ENCODE measurements at regions not wholly inside any gene's neighbourhood (a gene's known extent, or its start where the extent isn't known, plus 50 kb on each side); places are given as distances from the start of the nearest gene placed in this dataset.

DNA sequence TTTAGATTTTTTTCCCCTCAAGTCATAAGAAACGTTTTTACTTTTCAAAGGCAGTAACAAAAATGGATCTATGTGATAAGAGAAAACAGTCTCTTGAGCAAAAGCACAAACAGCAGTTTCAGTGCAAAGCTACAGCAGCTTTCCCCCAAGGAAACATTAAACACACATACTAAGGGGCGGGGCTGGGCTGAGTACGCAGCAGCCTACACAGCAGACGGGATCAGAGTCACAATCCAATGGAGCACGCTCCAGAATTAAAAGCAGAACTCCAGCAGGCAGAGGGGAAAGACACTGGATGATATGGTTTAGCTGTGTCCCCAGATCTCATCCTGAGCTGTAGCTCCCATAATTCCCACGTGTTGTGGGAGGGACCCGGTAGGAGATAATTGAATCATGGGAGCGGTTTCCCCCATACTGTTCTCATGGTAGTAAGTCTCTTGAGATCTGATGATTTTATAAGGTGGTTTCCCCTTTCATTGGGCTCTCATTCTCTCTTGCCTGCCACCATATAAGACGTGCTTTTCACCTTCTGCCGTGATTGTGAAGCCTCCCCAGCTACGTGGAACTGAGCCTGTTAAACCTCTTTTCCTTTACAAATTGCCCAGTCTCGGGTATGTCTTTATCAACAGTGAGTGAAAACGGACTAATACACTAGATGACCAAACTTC, 116.2 kb upstream of the SLCO3A1 start:
- no peak overlapping the region for H3K27ac ChIP-seq (ENCODE audit: low read length)
- 66% methylated on average over 13 of the region's 13 CpGs for WGBS
- DNase-seq (no peak), ATAC-seq (no peak)
- H3K4me3 ChIP-seq (ENCODE audit: low read length) = no peak overlapping the region
- H3K9me3 ChIP-seq (ENCODE audit: control insufficient read depth, low read length) = no peaks in the 10 kb centered on the region
- no peaks in the 10 kb centered on the region for H3K4me1 ChIP-seq (ENCODE audit: control insufficient read depth, insufficient read depth, low read length)
- intact Hi-C loops (cut with DNase I) = no loop called here
- H3K27me3 ChIP-seq (ENCODE audit: control insufficient read depth, insufficient read depth) = no peaks in the 10 kb centered on the region

DNA sequence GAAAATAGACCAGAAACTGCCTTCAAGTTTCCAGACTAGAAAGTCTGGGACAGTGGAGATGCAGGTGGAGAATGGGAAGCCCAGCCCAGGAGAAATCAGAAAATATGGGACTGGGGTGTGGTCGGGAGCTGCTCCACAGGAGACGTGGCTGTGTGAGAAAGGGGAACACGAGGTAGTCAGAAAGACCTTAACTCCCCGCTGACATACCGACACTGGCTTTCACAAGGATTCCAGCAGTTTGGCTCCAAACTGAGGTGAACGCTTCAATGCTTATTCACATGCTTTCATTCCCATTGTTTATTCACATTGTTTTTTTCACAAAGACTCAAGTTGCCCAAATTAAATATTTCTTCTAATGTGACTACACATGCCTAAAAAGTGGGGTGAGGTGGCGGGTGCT, 111.5 kb upstream of the SLCO3A1 start:
- 82% methylated on average over 7 of the region's 7 CpGs for WGBS
- no peak overlapping the region for H3K4me3 ChIP-seq (ENCODE audit: low read length)
- DNase-seq (no peak), ATAC-seq (no peak)
- no peak overlapping the region for H3K27ac ChIP-seq (ENCODE audit: low read length)
- no peaks in the 10 kb centered on the region for H3K27me3 ChIP-seq (ENCODE audit: control insufficient read depth, insufficient read depth)
- intact Hi-C loops (cut with DNase I) = no loop called here
- no peaks in the 10 kb centered on the region for H3K4me1 ChIP-seq (ENCODE audit: control insufficient read depth, insufficient read depth, low read length)
- no peaks in the 10 kb centered on the region for H3K9me3 ChIP-seq (ENCODE audit: control insufficient read depth, low read length)

DNA sequence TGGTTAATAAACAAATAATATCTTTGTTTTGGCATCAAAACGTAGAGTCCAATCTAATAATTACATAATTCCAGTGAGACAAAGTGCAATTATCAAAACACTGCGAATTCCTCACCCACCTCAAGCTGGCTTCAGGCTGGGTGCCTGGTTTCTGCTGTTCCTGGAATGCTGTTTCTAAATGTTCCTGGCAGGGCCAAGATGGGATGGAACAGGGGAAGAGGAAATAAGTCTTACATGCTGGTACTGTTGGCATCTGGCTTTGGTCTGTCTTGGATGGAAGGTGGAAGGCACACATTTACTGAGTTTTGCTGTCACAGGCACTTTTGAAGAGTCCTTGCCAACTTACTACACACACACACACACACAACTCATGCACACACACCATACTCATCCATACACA, 101.9 kb upstream of the SLCO3A1 start:
- H3K4me1 ChIP-seq (ENCODE audit: control insufficient read depth, insufficient read depth, low read length) = no peaks in the 10 kb centered on the region
- ATAC-seq (no peak), DNase-seq (no peak)
- WGBS = 63% methylated on average over 2 of the region's 2 CpGs
- H3K27ac ChIP-seq (ENCODE audit: low read length) = no peak overlapping the region
- no peak overlapping the region for H3K4me3 ChIP-seq (ENCODE audit: low read length)
- no peaks in the 10 kb centered on the region for H3K9me3 ChIP-seq (ENCODE audit: control insufficient read depth, low read length)
- intact Hi-C loops (cut with DNase I) = no loop called here
- no peaks in the 10 kb centered on the region for H3K27me3 ChIP-seq (ENCODE audit: control insufficient read depth, insufficient read depth)

DNA sequence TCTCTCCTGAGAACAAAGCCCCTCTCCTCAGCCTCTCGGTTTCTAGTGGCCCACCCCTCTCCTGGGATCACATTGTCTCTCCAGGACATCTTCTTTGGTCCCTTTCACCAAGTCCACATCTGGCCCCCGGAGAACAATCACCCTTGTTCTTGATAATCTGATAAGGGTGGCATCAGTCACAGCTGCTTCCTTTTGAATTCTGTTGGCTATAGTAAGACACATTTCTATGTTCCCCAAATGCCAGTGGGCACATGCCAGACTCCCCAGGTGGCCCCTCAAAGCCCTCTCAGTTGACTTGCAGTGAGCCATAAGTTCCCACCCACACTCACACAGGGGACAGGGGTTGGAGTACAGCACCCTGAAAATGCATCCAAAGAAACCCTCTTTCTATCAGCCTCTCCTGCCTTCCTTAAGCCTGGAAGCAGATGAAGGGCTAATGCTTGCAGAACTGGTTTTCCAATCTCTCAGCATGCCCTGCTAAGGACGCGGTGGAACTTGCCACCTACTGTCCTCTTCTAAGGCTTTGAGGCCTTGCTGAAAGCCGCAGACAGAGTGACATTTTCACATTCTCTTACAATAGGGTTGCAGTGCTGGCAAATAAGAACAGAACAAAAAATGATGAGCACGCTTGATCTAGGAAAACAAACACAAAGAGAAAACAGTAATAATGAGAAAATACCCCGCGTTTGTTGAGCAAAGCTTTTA, 101.3 kb upstream of the SLCO3A1 start:
- intact Hi-C loops (cut with DNase I) = no loop called here
- H3K9me3 ChIP-seq (ENCODE audit: control insufficient read depth, low read length) = no peaks in the 10 kb centered on the region
- H3K27ac ChIP-seq (ENCODE audit: low read length) = no peak overlapping the region
- H3K27me3 ChIP-seq (ENCODE audit: control insufficient read depth, insufficient read depth) = no peaks in the 10 kb centered on the region
- H3K4me3 ChIP-seq (ENCODE audit: low read length) = no peak overlapping the region
- no peak for DNase-seq
- WGBS = 75% methylated on average over 8 of the region's 8 CpGs
- ATAC-seq = no peak
- H3K4me1 ChIP-seq (ENCODE audit: control insufficient read depth, insufficient read depth, low read length) = no peaks in the 10 kb centered on the region

DNA sequence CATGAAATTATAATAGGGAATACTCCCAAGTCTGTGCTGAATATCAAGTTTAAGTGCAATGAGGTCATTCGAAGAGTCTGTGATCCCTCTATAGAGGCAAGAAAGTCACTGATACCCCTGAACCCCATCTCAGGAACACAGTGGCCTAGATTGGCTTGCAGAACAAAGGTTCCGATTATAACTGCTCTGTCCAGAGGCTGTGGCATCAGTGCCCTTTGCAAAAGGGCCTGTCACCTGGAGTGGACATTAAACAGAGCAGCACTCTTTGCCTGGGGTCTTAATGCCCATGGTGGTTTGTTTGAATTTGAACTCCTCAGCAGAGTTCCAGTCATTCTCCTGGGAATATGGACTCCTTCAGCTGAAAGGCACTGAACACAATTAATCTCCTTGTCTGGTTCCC, 93.9 kb upstream of the SLCO3A1 start:
- Histone ChIP-seq H3K9me3 (ENCODE audit: control insufficient read depth, low read length) (no peaks in the 10 kb centered on the region), H3K4me3 (ENCODE audit: low read length) (no peak overlapping the region), H3K27ac (ENCODE audit: low read length) (no peak overlapping the region), H3K4me1 (ENCODE audit: control insufficient read depth, insufficient read depth, low read length) (no peaks in the 10 kb centered on the region), H3K27me3 (ENCODE audit: control insufficient read depth, insufficient read depth) (peaks cover 4% of the 10 kb centered on the region)
- intact Hi-C loops (cut with DNase I) = no loop called here
- no peak for ATAC-seq
- DNase-seq = no peak
- WGBS = 86% methylated on average over 2 of the region's 2 CpGs

DNA sequence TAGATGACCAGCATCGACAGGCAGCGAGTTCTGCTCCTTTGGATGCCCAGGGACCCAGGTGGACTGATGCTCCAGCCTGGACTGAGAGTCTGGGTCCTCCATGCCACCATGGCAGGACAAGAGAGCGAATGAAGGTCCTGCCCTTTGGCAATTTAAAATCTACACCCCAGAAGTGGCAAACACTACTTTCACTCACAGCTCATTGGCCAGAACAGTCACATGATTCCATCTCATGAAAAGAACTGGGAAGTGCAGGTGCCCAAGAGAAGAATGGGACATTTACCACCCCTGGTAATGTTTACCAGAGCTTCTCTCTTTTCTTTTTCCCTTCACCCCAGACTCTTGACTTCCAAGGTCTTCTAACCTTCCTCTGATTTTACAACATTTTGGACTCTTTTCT, 87.8 kb upstream of the SLCO3A1 start:
- Histone ChIP-seq H3K27me3 (ENCODE audit: control insufficient read depth, insufficient read depth) (no peaks in the 10 kb centered on the region), H3K27ac (ENCODE audit: low read length) (no peak overlapping the region), H3K4me3 (ENCODE audit: low read length) (no peak overlapping the region), H3K4me1 (ENCODE audit: control insufficient read depth, insufficient read depth, low read length) (no peaks in the 10 kb centered on the region), H3K9me3 (ENCODE audit: control insufficient read depth, low read length) (no peaks in the 10 kb centered on the region)
- intact Hi-C loops (cut with DNase I) = no loop called here
- ATAC-seq (no peak), DNase-seq (no peak)
- 85% methylated on average over 3 of the region's 3 CpGs for WGBS

DNA sequence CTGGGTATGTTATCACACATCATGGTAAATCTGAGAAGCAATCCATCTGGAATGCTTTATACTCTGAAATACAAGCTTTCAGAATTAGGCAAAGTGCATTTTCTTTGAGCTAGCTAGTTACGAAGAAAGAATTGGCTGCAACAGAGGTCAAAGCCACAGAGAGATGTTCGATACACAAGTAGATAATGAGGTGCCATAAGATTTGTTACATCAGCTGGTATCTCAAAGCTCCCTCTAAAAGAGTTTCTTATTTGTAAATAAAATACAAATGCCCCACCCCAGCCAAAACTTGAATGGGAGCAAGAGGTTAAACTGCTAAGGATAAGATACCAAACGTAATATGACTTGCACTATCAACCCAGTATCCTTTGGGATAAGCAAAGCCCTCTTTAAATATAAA, 84.0 kb upstream of the SLCO3A1 start:
- intact Hi-C loops (cut with DNase I) = no loop called here
- H3K4me3 ChIP-seq (ENCODE audit: low read length) = no peak overlapping the region
- no peak for ATAC-seq
- H3K27me3 ChIP-seq (ENCODE audit: control insufficient read depth, insufficient read depth) = no peaks in the 10 kb centered on the region
- no peak for DNase-seq
- no peak overlapping the region for H3K27ac ChIP-seq (ENCODE audit: low read length)
- no peaks in the 10 kb centered on the region for H3K4me1 ChIP-seq (ENCODE audit: control insufficient read depth, insufficient read depth, low read length)
- H3K9me3 ChIP-seq (ENCODE audit: control insufficient read depth, low read length) = no peaks in the 10 kb centered on the region
- 44% methylated on average over 3 of the region's 3 CpGs for WGBS

DNA sequence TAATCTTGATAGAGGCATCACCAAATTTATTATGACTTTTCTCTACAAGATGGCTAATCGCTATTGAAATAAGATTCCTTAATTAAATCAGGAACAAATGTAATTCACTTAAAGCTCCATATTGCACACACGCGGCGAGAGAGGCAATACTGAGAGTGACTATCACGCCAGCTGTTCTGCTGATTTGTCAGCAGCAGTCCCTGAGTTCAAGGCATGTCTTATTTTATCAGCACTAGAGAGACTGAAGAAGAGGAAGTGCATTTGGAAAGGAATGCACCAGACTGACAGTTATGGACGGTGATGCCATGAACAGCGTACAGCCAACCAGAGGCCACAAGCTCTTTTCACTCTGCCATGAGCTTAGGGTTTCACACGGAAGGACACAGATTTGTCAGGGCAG, 83.6 kb upstream of the SLCO3A1 start:
- no peaks in the 10 kb centered on the region for H3K27me3 ChIP-seq (ENCODE audit: control insufficient read depth, insufficient read depth)
- H3K9me3 ChIP-seq (ENCODE audit: control insufficient read depth, low read length) = no peaks in the 10 kb centered on the region
- no peaks in the 10 kb centered on the region for H3K4me1 ChIP-seq (ENCODE audit: control insufficient read depth, insufficient read depth, low read length)
- no peak overlapping the region for H3K4me3 ChIP-seq (ENCODE audit: low read length)
- peak in 1 of 2 donors; percentile 29 for ATAC-seq
- intact Hi-C loops (cut with DNase I) = no loop called here
- DNase-seq = no peak
- H3K27ac ChIP-seq (ENCODE audit: low read length) = no peak overlapping the region
- 26% methylated on average over 8 of the region's 8 CpGs for WGBS

DNA sequence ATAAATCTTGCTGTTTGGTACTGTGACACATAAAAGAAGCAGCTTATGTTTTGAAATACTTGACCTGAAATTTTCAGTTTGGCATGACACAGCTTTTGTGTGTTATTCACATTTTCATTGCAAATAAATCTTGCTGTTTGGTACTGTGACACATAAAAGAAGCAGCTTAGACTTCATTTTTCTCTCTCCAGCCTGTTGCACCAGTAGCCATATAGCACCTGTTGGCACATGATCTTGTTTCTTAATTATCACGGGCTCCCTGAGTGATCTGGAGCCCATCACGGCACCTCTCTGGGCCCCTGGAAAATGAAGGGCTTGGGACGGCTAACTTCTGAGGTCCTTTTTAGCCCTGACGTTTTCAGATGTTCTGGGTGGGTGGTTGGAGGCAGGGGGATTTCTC, 77.4 kb upstream of the SLCO3A1 start:
- Histone ChIP-seq H3K4me1 (ENCODE audit: control insufficient read depth, insufficient read depth, low read length) (peaks cover 3% of the 10 kb centered on the region), H3K27ac (ENCODE audit: low read length) (no peak overlapping the region), H3K27me3 (ENCODE audit: control insufficient read depth, insufficient read depth) (no peaks in the 10 kb centered on the region), H3K4me3 (ENCODE audit: low read length) (no peak overlapping the region), H3K9me3 (ENCODE audit: control insufficient read depth, low read length) (no peaks in the 10 kb centered on the region)
- WGBS = 62% methylated on average over 4 of the region's 4 CpGs
- intact Hi-C loops (cut with DNase I) = no loop called here
- ATAC-seq (no peak), DNase-seq (no peak)

DNA sequence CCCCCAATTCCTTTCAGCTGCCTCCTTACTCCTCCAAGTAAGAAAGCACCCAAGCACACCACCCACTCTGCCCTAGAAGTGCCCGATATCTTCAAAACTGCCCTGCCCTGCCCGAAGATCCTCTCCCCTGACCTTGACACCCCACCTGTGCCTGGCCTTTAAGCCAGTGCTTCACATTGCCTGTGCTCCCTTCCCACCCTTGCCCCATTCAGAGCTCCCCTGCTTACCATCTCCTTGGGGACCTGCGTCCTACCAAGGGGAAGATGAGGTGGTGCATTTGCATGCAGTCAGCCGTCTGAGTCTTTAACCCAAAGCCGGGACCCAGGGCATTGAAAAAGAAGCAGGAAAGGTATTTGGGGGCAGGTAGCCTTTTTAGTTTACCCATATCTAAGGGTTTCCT, 73.5 kb upstream of the SLCO3A1 start:
- Histone ChIP-seq H3K4me1 (ENCODE audit: control insufficient read depth, insufficient read depth, low read length) (peaks cover 5% of the 10 kb centered on the region), H3K27ac (ENCODE audit: low read length) (no peak overlapping the region), H3K27me3 (ENCODE audit: control insufficient read depth, insufficient read depth) (no peaks in the 10 kb centered on the region), H3K9me3 (ENCODE audit: control insufficient read depth, low read length) (no peaks in the 10 kb centered on the region), H3K4me3 (ENCODE audit: low read length) (no peak overlapping the region)
- intact Hi-C loops (cut with DNase I) = no loop called here
- 80% methylated on average over 5 of the region's 5 CpGs for WGBS
- DNase-seq (no peak), ATAC-seq (no peak)

DNA sequence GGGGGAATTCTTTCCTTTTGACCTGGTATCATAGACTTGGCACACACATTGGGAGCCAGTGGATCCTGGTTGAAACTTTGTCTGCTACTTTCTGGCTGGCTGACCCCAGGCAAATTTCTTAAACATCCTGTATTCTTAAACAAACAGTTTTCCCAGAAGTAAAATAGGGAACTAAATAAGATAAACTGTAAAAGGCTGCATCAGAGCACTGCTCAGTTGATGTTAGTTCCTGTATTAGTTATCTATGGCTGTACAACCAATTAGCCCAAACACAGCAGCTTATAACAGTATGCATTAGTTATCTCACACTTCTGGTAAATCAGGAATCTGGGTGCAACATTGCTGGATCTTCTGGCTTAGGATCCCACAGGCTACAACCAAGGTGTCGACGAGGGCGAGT, 73.1 kb upstream of the SLCO3A1 start:
- Histone ChIP-seq H3K4me1 (ENCODE audit: control insufficient read depth, insufficient read depth, low read length) (peaks cover 5% of the 10 kb centered on the region), H3K27me3 (ENCODE audit: control insufficient read depth, insufficient read depth) (no peaks in the 10 kb centered on the region), H3K9me3 (ENCODE audit: control insufficient read depth, low read length) (no peaks in the 10 kb centered on the region), H3K27ac (ENCODE audit: low read length) (no peak overlapping the region), H3K4me3 (ENCODE audit: low read length) (no peak overlapping the region)
- ATAC-seq = no peak
- WGBS = 64% methylated on average over 3 of the region's 3 CpGs
- intact Hi-C loops (cut with DNase I) = no loop called here
- DNase-seq = no peak

DNA sequence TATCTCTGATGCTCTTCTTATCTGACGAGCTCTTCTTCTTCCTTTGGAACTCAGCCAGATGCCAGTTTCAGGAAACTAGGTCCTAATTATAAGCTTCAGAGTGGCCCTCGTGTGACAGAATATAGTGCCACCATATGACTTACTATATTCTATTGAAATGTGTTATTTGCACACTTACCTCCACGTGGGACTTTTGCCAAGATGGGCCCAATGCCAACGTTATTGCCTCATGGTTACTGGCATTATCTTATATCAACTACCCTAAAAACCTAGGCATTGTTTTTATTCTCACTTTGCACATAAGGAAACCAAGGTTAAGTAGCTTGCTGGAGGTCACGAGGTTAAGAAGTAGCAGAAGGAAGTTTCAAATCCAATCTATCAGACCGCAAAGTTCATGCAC, 71.3 kb upstream of the SLCO3A1 start:
- H3K4me3 ChIP-seq (ENCODE audit: low read length) = no peak overlapping the region
- DNase-seq = peak in 1 of 3 donors; percentile 43

More for the DNA sequence above, 71.3 kb upstream of the SLCO3A1 start:
- no peak for ATAC-seq
- H3K27ac ChIP-seq (ENCODE audit: low read length) = no peak overlapping the region
- no peaks in the 10 kb centered on the region for H3K9me3 ChIP-seq (ENCODE audit: control insufficient read depth, low read length)
- 40% methylated on average over 6 of the region's 6 CpGs for WGBS
- intact Hi-C loops (cut with DNase I) = no loop called here
- no peaks in the 10 kb centered on the region for H3K27me3 ChIP-seq (ENCODE audit: control insufficient read depth, insufficient read depth)
- H3K4me1 ChIP-seq (ENCODE audit: control insufficient read depth, insufficient read depth, low read length) = peaks cover 5% of the 10 kb centered on the region
